Ecto neural progenitor cell (in vitro differentiated cells): ENCODE measurements at regions not wholly inside any gene's neighbourhood (a gene's known extent, or its start where the extent isn't known, plus 50 kb on each side); places are given as distances from the start of the nearest gene placed in this dataset.
"Not testable (repeated sequence)": the region's sequence is repeated elsewhere in the genome, so short reads cannot be mapped to it uniquely, and the experiment has no call there.

Experiments
- DNase-seq: peaks from one replicate; pipeline ENCODE4 v3.0.0-alpha.2; 2018; ENCODE audit warnings: low spot score

DNA sequence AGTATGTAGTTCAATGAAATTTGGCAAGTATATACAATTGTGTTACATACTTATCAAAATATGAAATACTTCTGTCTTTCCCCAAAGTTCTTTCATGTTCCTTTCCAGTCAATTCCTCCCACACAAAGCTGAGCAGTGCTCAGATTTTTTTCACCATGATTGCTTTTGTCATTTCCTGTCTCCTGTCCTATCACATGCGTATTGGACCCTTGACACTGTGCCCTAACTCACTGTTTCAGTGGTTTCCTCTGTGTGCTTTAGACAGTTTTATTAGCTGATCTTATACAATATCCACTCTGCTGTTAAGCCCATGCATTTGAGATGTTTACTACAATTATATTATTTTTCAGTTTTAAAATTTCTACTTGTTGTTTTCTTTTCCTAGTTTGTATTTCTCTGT is 463.6 kb upstream of the MEF2C start:
- DNase-seq = no peak

DNA sequence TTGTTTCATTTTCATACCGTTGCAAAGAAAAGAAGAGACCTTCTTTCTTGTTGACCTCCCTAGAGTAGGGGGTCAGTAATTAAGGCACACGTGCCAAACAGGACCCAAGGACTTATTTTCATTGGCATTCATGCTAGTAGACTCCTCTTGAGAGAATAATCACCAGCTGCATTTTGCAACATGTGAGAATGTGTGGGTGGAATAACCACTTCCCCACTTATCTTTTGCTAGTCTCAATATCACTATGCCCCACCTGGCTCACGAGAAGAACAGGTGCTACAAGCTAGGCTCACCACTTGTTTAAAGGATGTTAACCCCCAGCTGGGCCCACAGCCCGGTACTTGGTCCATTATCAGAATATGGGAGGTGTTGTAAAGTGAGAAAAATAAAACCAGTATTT is 460.7 kb upstream of the MEF2C start:
- no peak for DNase-seq

DNA sequence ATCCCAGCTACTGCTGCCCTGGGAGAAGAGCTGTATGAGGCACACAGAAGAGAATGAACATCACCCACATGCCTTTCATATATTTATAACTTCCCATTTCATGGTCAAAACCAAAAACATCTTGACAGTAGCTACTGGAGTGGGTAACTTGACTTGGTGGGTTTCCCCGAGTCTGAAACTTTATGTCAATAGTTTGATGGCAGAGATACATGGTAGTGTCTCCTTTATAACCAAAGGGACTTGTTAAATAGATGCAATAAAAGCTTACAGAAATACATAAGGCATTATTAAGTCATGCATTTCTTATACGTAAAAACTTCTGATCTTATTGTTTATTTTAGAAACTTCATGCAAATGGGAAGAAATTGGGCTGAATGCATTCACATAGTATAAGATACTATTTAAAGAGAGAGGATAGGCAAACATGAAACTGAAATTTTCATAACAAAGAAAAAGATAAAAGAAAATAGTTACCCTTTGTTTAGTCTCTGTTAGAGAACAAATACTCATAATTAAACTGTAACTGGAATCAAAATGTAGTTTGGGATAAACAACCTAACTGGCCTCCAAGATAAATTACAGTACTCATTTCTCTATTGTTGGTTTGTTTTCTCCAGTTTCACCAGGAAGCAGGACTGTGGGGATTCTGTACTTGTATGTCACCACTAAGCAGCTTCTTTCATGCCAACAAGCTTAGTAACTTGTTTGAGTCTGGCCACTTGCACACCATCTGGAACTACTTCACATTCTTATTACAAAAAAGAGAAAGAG is 459.3 kb upstream of the MEF2C start:
- no peak for DNase-seq

DNA sequence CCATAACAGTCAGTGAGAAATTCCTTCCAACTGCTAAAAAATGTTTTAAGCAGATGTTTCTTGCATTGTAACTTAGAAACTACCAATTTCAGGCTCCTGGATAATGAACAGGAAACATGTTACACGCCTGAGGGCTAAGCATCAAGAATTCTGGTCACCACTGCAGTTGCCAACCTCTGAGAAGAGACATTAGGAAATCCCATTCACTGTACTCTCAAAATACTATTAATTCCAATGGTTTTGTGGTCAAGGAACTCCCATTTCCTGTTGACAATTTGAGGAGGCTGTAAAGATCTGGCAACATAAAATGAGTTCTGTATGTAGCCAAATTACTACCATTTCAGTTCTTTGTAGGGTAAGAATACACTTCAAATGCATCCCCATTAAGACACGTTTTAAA is 456.0 kb upstream of the MEF2C start:
- no peak for DNase-seq

DNA sequence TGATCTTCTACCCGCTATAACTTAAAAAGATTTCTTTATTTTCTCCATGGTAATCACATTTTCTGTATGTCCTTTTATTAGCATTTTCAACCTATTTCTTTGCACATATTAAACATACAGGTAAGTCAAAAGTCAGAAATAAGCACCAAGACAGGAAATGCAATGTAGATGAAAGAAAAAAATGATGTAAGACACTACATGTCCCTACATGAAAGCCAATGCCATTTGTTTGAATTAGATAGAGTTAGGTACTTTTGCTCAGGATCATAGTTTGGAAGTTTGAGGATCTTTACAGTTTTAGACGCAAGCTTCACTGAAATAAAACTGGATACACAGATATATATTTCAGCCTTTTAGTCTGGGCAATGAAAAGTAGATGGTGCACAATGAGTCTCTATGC is 453.1 kb upstream of the MEF2C start:
- no peak for DNase-seq

DNA sequence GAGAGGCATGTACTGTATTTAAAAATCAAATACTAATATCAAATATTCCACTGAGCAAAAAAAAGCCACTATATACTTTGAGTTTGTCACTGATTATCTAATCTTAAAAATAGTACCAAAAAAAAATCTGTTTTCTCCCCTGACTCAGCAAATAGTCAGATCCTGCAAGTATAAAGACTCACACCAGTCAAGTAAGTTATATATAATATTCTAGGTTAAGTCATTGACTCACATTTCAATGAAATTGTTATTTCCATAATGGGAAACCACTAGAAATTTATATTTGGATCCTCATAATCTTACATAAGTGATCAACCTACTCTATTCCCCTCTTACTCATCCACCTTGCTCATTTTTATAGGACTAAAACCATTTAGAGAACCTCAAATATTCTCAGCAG is 447.2 kb upstream of the MEF2C start:
- no peak for DNase-seq

DNA sequence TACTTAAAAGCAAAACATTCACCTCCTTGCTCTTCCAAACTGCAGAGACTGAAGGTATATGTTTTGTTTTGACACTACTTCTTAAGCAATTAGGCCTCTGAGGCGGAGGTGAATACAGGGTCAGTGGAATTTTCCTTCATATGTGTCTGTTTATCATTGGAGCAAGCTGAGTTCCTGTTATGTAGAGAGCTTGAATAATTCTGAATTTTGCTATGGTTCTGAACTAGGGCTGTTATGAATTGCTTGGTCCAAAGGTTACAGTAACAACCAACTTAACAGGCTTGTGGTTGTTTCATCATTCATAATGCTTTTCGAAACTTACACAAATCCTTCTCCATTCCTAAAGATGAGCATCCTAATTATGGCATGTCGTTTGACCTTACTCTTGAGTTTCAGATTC is 444.6 kb upstream of the MEF2C start:
- DNase-seq = no peak

DNA sequence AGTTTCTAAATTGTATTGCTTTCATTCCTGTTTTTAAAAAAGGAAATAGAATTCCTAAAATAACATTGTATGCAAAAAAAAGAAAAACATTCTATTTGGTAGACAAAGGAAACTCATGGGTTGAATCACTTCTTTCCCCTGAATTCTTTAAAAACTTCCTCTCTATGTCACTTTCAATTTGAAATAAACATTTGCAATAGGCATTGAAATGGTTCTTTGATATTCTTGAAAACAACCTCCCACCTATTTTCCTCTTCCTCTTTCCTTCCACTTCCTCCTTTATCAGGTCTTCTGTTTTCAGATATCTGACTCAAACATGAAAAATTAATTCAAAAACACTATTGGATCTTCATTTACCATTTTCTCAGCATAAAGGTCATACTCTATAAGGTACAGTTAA is 442.0 kb upstream of the MEF2C start:
- DNase-seq = no peak

DNA sequence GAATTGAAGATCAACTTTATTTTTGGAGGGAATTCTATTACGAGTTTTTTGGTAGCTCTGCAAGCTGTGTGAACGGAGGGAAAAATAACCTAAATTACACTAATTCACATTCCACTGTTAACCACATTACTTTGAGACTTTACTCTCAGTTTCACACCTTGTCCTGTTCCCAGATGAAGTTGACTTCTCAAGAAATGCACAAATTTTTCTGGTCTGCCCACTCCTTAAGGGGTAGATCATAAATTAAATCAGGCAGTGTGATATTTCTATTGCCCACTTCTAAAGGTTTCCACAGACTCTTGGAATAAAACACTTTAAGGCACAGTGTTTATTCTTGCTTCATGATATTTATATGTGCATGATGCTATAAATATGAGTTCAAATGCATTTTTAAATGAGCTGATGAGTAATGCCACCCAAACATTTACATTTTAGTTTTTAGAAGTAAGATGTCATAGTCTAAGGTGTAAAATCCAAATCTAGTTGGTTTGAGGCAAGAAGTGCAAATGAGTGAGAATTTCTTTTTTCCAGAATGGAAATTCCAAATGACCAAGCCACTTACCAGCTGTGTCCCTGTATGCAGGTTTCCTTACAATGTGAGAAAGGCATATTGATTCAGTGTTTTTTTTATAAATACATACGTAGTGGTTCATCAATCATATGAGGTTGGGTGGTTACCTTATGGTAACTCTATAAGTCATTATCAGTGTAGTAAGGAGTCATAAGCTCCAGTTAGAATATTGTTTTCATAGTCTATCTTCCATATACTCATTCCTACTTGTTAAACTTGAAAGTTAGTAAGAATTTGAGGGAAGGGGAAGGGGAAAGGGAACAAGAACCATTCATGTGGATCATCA is 437.7 kb upstream of the MEF2C start:
- no peak for DNase-seq

DNA sequence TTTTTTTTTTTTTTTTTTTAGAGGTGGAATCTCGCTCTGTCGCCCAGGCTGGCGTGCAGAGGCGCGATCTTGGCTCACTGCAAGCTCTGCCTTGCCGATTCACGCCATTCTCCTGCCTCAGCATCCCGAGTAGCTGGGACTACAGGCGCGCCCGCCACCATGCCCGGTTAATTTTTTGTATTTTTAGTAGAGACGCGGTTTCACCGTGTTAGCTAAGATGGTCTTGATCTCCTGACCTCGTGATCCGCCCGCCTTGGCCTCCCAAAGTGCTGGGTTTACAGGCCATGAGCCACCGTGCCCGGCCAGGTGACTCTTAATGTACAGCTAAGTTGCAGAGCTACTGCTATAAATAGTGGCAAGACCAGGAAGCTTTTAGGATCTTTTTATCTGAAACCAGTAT is 434.9 kb upstream of the MEF2C start:
- DNase-seq = not testable (repeated sequence)

DNA sequence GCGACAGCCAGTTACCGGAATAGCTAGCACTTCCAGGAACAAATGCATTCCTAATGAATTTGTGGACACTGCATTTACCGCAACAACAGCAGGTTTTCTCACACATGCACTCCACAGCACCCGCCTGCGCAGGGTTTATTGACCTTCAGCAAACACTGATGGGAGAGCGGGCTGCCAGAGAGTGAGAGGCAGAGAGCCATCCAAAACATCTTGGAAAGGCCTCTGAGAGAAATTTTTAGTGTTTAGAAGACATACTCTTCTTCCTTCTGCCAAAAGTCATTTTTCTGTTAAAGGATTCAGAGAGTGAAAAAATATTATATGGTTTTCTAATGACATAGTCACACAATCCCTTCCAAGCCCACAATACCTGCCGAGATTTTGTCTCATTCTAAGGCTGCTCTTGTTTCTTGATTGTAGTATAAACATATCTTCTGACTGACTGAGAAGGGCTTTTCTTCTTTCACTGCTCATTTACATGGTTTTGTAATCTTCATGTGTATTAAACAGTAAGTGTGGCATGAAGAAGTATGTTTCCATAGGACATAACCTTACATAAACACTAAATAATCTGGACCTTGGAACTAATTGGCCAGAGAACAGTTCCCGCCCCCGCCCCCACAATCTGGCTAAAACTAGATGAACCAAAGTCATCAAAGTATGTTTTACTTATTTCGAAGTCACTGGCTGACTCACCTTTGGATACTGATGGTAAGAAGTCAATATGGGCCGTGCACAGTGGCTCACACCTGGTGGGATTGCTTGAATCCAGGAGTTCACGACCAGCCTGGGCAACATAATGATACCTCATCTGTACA is 432.5 kb upstream of the MEF2C start:
- no peak for DNase-seq

DNA sequence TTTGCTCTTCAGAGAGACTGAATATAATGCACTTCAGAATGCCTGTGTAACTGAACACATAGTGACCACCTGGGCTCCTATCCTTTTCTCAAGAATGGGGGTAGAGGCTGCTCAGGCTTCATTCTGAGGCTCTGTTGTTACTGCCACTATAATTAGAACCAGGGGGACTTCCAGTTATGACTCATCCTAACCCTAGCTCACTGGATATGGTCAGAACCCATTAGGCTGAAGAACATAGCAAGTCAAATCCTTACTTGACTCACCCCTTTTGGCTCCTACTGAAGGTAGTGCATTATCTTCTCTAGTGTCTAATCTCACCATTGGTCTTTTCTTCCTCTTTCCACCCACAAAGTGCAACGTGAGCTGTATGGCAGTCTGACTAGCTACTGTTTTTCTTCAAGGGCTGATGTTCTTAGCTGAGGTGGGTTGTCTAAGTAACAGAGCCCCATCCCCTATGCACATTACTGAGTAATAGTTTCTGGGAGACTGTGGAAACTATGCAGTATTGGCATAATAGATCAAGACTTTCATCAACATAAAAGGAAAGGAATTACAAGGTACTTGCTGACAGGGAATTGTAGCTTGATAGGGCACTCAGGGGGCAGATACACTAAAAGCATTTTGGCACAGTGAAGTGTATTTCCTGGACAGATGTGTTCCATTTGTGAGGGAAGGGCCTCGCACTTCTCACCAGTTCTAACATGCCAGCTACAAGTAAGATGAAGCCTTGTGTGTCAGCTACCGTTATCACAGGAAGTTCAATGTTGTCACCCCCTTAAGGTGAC is 431.0 kb upstream of the MEF2C start:
- DNase-seq = no peak

DNA sequence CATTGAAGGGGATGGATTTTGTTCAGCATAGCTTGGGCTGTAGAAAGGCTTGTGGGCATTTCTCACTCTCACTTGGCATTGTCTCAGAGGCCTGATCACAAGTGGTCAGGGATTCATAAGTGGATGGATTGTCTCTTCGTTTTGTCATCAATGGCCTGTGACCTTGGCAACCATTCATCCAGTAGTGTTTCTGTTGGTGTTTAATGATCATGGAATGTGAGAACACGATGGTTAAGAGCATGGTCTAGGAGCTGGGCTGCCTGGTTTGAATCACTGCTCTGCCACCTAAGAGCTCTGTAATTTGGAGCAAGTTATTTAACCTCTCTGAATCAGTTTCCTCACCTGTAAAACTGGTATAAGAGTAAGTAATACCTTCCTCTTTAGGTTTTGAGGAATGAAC is 430.1 kb upstream of the MEF2C start:
- no peak for DNase-seq

DNA sequence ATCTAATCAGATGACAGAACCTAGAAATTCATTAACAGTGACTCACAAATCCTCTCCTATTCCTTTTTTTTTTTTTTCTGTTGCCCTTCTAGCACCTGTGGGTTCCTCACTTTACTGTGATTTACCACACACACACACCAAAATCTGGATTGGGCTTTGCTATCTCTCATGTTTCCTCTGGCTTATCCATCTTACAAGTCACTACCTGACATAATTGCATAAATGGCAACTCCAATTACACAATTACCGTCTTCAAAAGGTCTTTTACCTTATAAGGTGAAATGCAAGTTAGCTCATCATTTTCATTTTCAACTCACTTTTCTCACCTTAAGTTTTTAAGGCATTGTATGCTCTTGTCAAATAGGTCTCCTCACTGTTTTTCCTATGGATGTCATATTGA is 426.3 kb upstream of the MEF2C start:
- no peak for DNase-seq

DNA sequence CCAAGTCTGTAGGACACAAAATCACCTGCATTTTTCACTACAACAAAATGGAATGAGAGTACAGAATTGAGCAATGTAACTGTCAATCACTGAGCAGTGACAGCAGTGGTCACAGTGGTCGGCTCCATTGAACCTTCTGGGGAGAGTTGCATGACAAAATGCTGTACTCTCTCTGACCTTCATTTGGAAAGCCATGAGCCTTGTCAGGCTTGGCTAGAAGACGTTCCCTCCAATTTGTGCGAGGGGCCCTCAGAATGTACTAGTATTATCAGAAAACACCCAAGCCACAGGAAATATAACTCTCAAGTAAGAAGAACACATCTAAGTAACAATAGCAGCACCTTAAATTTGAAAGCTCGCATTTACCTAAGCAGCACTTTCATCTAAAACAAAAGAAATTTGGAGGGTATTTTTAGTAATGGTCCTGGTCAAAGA is 425.6 kb upstream of the MEF2C start:
- no peak for DNase-seq

DNA sequence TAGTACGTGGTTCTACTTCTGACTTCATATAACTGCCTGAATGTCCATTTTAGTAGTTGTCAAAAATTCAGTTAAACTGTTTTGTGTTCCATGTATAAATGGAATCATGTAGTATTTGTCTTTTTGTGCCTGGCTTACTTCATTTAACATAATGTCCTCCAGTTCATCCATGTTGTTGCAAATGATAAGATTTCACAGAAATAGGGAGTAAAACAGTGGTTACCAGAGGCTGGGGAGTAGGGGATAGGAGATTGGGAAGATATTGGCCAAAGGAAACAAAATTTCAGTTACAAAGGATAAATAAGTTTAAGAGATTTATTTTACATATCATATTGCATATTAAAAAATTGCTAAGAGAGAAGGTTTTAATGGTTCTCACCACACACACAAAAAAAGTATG is 425.0 kb upstream of the MEF2C start:
- no peak for DNase-seq

DNA sequence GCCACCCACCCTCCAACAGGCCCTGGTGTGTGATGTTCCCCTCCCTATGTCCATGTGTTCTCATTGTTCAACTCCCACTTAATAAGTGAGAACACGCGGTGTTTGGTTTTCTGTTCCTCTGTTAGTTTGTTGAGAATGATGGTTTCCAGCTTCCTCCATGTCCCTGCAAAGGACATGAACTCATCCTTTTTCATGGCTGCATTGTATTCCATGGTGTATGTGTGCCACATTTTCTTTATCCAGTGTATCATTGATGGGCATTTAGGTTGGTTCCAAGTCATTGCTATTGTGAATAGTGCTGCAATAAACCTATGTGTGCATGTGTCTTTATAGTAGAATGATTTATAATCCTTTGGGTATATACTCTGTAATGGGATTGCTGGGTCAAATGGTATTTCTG is 424.2 kb upstream of the MEF2C start:
- DNase-seq = not testable (repeated sequence)

DNA sequence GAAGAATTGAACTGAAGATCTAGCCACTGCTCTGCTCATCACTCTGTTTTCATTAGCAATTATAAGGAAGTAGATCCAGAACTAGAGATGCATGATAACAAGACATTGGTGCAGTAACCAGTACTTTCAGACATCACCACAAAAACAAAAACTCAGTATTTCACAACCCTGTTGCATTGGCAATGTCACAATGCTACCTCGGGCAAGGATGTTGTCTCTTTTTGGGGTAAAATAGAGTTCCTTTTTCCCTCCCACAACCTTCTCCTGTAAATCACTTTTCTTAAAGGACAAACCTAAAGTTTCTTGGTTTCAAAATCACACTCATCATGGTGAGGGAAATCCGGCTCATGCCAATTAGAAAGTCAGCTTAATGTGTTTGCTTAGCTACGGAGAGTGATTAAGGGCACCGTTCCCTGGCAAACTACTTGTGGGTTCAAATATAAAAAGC is 420.1 kb upstream of the MEF2C start:
- DNase-seq = no peak

DNA sequence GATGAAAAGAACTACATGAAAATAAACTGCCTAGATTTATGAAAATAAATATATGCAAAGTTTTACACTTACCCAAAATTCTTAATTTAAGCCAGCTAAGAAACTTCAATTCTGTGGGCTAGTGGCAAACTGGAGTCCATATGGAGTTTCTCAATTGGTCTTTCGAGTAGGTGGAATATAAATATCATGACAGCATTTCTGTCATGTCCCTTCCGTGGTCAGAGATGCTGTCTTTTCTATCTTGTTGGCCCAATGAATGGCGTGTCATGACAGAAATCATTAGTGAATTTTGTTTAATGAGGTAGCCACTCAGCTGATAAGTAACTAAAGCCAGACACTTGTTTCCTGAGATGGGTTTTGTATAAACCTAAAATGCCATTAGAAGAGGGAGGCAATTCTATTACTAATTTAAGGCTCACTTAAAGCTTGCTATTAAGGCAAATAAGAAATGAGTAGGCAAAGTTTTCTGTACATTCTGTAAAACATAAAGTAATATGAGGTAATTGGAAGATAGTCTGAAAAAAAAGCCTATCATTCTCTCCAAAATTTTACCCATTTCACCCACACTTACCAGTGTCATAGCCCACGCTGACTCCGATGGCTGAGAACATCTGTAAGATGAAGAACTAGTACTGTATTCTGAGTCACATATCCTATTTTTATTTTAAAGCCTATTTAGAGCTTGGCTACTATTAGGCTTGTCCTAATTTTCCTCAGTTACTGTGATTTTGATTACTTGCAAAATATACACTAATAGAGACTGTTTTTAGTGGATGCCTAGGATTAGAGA is 419.3 kb upstream of the MEF2C start:
- no peak for DNase-seq

DNA sequence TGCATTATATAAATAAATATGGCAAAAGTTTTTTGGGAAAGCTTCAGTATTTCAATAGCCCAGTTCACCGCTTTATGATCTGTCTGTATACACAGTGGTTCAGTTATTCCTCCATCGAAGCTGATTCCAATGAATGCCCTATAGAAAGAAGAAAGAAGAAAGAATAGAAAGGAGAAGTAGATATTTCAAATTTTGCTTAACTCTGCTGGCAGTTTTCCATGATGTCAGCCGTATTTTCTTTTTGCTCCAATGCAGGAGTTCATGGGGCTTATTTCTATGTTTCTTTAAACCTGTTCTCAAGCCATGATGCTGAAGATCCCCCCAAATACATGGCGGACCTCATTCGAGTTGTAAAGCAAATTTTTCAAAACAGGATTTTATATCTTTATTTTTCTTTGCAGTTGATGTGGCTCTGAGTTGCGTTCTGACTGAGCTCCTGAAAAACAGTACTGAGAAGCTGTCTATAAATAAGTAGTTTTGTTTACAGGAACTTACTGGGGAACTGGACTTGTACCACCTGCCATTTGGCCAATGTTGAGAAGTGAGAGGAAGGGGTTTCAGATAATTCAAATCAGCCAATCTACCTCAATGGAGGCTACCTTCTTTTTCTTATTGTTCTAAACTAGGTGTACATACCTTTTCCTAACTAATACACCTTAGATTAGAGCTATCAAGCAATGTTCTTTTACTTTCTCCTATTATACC is 418.5 kb upstream of the MEF2C start:
- DNase-seq = no peak
